GM12873 (cell line): ENCODE measurements at regions not wholly inside any gene's neighbourhood (a gene's known extent, or its start where the extent isn't known, plus 50 kb on each side); places are given as distances from the start of the nearest gene placed in this dataset.

Experiments
- TF ChIP-seq, protein P1 (sequence below): IDR thresholded peaks from 2 replicates; pipeline ENCODE4 v1.5.1; 2012; ENCODE audit warnings: low read depth, mild to moderate bottlenecking, moderate library complexity, low read length, control low read depth; ENCODE audit not compliant: insufficient read depth; ENCODE audit errors: missing control alignments

- TF ChIP-seq, protein P1, sequence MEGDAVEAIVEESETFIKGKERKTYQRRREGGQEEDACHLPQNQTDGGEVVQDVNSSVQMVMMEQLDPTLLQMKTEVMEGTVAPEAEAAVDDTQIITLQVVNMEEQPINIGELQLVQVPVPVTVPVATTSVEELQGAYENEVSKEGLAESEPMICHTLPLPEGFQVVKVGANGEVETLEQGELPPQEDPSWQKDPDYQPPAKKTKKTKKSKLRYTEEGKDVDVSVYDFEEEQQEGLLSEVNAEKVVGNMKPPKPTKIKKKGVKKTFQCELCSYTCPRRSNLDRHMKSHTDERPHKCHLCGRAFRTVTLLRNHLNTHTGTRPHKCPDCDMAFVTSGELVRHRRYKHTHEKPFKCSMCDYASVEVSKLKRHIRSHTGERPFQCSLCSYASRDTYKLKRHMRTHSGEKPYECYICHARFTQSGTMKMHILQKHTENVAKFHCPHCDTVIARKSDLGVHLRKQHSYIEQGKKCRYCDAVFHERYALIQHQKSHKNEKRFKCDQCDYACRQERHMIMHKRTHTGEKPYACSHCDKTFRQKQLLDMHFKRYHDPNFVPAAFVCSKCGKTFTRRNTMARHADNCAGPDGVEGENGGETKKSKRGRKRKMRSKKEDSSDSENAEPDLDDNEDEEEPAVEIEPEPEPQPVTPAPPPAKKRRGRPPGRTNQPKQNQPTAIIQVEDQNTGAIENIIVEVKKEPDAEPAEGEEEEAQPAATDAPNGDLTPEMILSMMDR: no peak
Observed at GRCh38 chr4:130510661-130511060, 1414.7 kb downstream of the C4orf33 start.

GRCh38 chr4:130511776-130512175 is 1415.8 kb downstream of the C4orf33 start:
- TF ChIP-seq, protein P1: no peak

DNA sequence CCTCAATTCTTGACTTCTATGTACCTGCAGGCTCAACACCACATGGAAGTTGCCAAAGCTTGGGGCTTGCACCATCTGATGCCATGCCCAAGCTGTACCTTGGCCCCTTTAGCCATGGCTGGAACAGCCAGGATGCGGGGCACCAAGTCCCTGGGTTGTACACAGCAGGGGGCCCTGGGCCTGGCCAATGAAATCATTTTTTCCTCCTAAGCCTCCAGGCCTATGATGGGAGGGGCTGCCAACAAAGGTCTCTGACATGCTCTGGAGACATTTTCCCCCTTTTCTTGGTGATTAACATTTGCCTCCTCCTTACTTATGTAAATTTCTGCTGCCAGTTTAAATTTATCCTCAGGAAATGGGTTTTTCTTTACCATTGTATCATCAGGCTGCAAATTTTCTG is 1428.1 kb downstream of the C4orf33 start:
- TF ChIP-seq, protein P1: no peak

DNA sequence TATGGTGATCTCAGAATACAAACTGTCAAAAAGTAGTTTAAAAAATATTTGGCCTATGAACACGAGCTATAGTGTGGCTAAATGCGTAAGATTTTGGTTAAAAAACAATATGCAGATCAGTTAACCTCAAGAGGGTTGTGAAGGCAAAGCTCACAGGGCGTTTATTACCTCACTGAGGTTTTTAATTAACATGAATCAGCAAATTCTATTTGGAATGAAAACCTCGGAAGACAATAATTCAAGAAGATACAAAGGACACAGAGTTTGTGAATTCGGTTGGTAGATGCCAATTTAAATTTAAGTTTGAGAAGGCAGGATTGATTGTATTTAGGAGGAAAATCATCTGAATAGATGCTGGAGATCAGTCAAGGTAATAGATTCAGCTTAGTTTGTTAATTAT is 1434.6 kb downstream of the C4orf33 start:
- TF ChIP-seq, protein P1: no peak

- TF ChIP-seq, protein P1: no peak
Observed at GRCh38 chr4:130534651-130535050, 1438.7 kb downstream of the C4orf33 start.

GRCh38 chr4:130542953-130543352 is 1447.0 kb downstream of the C4orf33 start:
- TF ChIP-seq, protein P1: no peak

GRCh38 chr4:130545171-130545570 is 1449.2 kb downstream of the C4orf33 start:
- TF ChIP-seq, protein P1: no peak
